Dedifferentiated amniotic fluid mesenchymal stem cell (primary cell): ENCODE measurements at regions not wholly inside any gene's neighbourhood (a gene's known extent, or its start where the extent isn't known, plus 50 kb on each side); places are given as distances from the start of the nearest gene placed in this dataset.
"Not testable (repeated sequence)": the region's sequence is repeated elsewhere in the genome, so short reads cannot be mapped to it uniquely, and the experiment has no call there.

Source experiments
- DNase-seq: peaks from one replicate; pipeline ENCODE4 v3.0.0-alpha.2; 2016; ENCODE audit errors: extremely low spot score

DNA sequence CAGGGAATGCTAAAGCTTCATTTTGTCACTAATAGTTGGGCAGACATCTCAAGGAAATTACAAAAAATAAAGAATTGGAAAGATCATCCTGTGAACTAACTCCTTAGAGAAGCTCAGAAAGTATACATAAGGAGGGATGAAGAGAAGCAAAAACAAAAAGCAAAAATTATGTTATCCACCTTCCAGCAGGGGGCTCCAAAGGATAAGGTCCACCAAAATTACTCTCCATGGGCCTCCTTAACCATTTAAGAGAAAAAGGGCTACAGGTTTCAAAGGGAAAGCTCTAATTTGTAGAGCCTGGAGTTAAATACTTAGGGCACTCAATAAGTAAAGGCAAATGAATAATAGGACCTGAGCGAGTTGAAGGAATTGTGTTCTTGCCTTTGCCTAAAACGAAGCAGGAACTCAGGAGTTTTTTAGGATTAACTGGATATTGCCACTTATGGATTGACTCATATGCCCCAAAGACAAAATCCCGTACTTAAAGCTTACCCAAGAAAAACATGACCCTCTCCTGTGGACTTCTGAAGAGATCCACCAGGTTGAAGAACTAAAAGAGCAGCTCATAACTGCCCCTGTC is 1167.9 kb downstream of the DSC3 start:
- no peak for DNase-seq

- no peak for DNase-seq
Measured at GRCh38 chr18:29873211-29873610, 1169.3 kb downstream of the DSC3 start.

DNA sequence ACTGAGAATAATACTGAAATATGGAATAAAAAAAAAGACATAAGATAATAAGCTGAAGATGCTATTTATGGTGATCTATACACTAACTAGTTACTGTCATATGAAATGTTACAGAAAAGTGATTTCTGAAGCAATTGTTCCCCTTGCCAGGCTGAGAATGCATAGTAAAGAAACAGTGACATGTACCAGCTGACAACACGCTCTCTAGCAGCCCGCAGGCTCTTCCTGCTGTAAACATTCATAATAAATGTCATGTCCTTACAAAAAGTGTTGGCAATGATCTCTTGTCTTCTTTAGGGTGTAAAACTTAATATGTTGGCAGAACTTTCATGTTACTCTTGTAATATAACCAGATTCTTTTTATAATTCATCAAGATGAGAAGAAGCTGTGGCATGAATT is 1171.3 kb downstream of the DSC3 start:
- DNase-seq: no peak

DNA sequence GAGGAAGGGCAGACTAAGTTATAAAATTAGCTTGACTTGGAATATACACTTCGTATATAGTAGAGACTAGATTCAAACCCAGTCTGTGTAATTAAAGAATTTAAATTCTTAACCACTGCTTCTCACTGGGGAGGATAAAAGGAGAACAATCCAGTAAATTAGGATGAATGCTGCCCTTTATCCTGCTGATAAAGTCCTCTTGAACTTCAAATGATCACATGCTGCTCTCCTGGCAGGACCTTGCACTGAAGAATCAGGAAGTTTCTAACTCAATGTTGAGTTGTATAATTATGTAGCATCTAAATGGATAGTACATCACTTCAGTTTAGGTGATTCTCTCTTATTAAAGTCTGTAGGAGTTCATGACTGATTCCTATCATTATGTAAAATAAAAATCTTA is 1179.7 kb downstream of the DSC3 start:
- no peak for DNase-seq

DNA sequence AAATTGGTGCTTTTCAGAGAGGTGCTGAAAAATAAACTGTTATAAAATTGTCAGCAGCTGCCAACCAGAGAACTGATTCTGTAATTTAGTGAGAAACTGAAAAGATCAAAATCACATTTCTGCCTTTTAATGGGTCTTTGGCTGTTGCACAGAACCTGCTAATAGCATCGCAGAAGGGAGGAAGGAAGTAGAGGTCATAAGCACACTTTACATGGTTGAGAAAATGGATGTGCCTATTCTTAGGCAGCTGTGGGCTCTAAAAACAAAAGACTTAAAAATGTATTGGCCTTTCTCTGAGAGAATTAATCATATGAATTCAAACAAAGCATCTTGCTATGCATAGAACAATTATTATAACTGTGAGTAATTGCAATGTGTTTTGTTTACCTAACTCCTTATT is 1186.9 kb downstream of the DSC3 start:
- DNase-seq: no peak

DNA sequence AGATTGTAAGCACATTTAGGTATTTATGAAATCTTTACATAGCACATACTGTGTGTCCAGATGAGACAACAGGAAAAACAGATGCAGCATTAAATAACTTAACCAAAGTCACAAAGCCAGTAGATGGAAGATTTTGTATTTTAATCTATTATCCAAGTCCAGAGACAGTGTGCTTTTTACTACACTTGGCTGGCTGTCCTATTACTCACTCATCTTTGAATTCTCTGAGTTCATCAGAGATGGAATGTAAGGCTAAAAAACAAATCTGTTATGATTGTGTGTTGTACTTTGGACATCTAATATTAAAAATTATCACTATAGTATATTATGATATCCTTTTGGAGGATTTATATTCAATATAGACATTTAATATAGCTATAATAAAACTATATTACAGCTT is 1189.4 kb downstream of the DSC3 start:
- no peak for DNase-seq

DNA sequence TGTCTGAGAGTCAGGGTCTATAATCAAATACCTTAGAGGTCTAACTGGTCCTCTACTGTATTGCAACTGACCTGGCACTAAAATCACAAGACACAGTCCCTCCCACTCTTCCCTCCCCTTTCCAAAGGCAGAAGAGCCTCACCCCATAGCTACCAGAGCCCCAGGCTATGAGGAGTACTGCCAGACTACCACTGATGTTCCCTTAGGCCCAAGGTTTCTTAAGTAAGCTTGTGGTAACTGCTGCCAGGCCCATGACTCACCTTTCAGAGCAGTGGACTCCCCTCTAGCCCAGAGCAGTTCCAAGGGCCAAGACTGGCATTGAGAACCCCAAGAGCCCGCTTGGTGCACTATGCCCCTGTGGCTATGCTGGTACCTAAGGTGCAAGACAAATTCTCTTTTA is 1193.4 kb downstream of the DSC3 start:
- no peak for DNase-seq

DNA sequence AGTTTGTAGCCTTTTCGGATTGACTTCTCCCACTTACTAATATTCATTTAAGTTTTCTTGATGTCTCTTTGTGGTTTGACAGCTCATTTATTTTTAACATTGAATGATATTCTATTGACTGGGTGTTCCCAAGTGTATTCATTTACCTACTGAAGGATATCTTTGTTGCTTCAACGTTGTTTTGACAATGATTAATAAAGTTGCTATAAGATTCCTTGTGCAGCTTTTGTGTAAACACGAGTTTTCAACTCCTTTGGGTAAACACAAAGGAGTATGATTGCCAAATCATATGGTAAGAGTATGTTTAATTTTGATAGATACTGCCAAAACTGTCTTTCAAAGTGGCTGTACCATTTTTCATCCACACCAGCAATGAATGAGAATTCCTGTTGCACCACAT is 1200.9 kb downstream of the DSC3 start:
- DNase-seq: no peak

- peak; percentile 55 for DNase-seq
Measured at GRCh38 chr18:29840089-29840488, 1202.5 kb downstream of the DSC3 start.

- DNase-seq: not testable (repeated sequence)
Measured at GRCh38 chr18:29838961-29839360, 1203.6 kb downstream of the DSC3 start.

- no peak for DNase-seq
Measured at GRCh38 chr18:29838556-29838955, 1204.0 kb downstream of the DSC3 start.

- no peak for DNase-seq
Measured at GRCh38 chr18:29823671-29824070, 1218.9 kb downstream of the DSC3 start.

GRCh38 chr18:29821544-29821943 is 1221.0 kb downstream of the DSC3 start:
- DNase-seq: no peak

GRCh38 chr18:29811519-29811918 is 1231.0 kb downstream of the DSC3 start:
- DNase-seq: no peak

DNA sequence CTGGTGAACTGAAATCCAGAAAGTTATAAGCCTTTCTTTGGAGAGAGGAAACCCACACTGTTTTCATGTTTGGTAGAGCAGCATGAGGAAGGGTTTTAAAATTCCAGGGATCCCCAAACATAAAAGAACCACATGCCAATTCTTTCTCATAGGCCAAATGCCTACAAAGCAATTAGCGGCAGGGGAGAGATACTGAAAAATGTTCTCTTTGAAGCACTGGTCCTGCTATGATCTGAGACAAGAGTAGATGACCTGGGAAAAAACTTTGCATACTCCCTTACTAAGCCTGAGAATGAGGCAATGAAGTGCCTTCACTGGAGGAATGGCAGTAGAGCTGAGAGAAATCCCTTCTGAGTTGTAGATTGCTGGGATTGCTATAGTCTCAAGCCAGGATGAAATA is 1261.7 kb downstream of the DSC3 start:
- DNase-seq: no peak

DNA sequence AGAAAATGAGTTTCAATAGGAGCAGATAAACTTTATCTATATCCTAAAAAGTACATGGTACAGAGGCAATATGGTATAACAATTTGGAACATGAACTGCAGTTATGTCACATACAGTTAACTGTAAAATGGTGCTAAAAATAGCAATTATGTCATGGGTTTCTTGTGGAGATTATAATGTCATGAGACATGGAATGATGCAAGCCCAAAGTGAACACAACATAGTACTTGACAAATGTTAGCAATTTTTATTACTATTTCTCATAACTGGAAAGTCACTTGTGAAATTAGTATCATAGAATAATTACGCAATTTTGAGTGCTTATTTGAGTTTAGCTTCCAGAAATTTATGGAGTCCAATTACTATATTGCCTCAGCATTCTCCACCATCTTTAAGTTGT is 1263.4 kb downstream of the DSC3 start:
- DNase-seq: no peak

DNA sequence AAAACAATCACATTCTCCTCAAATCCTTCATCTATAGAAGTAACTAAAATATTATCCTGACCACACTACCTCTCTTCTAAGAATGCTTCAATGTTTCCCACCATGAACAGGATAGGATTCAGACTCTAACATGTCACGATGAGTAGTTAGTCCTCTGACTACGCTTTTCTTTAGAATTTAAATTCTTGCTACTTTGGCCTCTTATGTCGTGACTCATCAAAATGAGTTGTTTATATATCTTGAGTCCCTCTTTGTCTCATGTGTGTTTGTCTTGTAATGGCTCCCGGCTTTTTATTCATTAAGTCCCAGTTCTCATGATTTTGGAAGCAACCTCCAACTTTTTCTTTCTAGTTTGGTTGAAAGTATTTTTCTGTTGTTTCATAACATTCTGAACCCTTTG is 1289.2 kb downstream of the DSC3 start:
- no peak for DNase-seq

DNA sequence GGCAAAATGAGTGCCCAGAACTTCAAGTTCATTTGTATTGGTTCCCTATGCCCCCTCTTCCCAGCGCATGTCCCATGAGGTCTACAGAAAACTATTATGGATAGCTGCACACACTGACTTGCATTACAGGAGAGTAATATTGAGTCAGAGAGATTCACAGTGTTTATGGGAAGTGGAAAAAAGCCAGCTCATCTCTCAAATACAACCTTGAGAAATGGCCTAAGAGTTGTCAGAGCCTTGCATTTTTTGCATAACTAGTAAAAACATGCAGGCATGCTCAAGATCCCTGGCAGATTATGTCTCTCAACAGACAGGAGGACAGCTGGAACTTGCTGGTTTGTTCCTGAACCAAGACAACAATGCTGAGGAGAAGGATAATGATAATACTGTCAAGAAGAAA is 1292.8 kb downstream of the DSC3 start:
- DNase-seq: no peak

DNA sequence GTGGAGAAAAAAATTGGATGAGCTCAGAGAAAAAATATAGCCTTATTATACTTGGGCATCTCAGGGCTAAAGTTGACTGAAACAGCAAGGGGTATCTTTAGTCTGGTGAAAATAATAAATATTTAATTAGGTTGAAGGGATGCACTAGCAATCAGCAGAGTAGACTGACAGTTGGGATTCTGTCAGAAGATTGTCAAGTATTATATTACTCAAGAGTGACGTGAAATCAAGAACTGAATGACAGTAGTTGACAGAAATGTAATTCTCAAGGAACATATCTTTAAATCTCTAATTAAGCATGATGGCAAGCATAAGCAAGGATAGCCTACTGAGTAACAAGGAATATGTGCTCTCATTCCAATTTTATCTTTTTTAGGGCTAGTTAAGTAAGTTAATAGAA is 1301.1 kb downstream of the DSC3 start:
- no peak for DNase-seq

- no peak for DNase-seq
Measured at GRCh38 chr18:29737620-29738019, 1304.9 kb downstream of the DSC3 start.

DNA sequence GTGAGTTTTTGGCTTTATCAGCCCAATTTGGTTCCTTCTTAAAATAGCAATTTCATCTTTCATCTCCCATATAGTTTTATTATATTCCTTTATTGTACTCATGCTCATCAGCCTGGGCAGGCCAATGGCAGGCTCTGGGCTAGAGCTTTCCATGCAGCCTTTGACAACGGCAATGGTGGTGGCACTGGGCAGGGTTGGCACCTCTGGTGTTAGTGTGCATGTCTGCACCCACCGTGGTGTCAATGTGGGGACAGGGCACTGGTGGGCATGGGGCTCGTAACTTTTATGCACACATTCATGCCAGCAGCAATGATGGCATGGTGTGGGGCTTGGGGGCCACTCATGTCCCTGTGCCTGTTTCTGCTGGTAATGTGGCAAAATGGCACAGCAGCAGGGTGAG is 1305.4 kb downstream of the DSC3 start:
- no peak for DNase-seq

- DNase-seq: no peak
Measured at GRCh38 chr18:29730073-29730472, 1312.5 kb downstream of the DSC3 start.

DNA sequence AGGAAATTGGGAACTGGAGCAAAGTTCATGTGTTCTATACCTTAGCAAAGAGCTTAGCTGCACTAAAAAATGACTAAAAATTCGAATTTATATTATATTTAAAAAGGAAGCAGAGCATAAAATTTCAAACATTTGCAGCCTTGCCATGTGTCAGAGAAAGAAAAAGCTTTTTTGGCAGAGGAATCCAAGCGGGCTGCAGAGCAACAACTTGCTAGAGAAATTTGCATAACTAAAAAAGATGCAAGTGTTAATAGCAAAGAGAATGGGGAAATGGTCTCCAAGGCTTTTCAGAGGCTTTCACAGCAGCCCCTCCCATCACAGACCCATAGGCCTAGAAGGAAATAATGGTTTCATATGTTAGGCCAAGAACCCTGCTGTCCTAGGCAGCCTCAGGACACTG is 1315.9 kb downstream of the DSC3 start:
- DNase-seq: no peak

DNA sequence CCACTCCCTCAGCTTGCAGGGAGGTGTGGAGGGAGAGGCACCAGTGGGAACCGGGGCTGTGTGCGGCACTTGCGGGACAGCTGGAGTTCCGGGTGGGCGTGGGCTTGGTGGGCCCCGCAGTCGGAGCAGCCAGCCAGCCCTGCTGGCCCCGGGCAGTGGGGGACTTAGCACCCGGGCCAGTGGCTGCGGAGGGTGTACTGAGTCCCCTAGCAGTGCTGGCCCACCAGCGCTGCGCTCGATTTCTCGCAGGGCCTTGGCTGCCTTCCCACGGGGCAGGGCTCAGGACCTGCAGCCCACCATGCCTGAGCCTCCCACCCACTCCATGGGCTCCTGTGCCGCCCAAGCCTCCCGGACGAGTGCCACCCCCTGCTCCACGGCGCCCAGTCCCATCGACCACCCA is 1319.1 kb downstream of the DSC3 start:
- DNase-seq: not testable (repeated sequence)

GRCh38 chr18:29715960-29716359 is 1326.6 kb downstream of the DSC3 start:
- not testable (repeated sequence) for DNase-seq
